SH-SY5Y (cell line): ENCODE measurements at regions not wholly inside any gene's neighbourhood (a gene's known extent, or its start where the extent isn't known, plus 50 kb on each side); places are given as distances from the start of the nearest gene placed in this dataset.

Experiments used
- GATA2 ChIP-seq: IDR thresholded peaks from 2 replicates; pipeline ENCODE4 v1.6.1; 2011; ENCODE audit warnings: mild to moderate bottlenecking, low read depth, low read length
- GATA3 ChIP-seq: IDR thresholded peaks from 2 replicates; pipeline ENCODE4 v1.6.1; 2011; ENCODE audit warnings: low read depth, mild to moderate bottlenecking, low read length, moderate library complexity

DNA sequence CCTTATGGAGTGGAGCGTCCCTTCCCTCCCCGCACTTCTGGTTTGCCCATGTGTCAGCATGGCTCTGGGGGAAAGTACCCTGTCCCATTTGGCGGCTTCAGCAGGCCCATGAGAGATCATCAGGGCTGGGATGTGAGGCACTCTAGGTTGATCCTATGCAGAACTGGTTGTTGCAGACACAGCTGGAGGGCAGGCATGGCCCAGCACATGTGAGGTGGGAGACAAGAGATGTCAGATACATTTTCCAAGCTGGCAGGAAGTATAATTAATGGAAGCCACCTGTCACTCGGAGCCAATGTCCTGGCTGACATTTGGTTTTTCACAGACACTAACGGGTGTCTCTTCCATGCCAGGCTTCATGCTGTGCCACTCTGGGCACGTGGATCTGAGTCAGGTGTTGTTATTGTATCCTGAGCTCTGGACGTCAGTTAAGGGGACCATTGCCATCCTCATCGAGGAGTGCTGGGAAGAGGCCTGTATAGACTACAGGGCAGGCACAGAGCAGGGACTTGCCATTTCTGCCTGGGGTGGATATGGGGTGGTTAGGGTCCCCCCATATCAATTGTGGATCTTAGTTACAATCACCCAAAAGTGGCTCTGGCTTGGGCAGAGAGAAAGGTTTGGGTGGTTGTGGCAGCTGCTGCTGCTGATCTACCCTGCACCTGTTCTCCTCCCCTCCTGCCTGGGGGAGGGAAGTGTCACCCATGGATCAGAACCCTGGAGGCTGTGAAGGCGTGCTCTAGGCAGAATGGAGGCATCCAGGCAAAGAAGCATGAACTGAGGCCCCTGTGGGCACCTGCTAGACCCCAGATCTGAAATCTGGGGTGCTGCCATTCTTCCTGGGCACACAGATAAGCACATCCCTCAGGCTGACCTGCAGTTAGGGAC, 140.7 kb downstream of the FBLN2 start:
- TF ChIP-seq GATA3 (no peak), GATA2 (no peak)
